ENCODE measurements at regions not wholly inside any gene's neighbourhood (a gene's known extent, or its start where the extent isn't known, plus 50 kb on each side); places are given as distances from the start of the nearest gene placed in this dataset.

DNA sequence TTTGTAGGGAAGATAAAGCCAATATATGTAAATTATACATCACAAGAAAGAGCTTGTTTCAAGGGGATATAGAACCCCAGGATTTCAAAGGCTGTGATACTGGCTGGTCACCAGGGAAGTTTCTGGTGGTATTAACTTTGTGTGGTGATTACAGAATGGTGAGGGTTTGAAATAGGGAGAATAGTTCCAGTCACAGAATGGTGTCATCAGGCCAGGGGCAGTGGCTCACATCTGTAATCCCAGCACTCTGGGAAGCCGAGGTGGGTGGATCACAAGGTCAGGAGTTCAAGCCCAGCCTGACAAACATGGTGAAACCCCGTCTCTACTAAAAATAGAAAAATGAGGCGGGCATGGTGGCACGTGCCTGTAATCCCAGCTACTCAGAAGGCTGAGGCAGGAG lies 183.8 kb upstream of the XYLT1 start:
- TF ChIP-seq, protein P1, sequence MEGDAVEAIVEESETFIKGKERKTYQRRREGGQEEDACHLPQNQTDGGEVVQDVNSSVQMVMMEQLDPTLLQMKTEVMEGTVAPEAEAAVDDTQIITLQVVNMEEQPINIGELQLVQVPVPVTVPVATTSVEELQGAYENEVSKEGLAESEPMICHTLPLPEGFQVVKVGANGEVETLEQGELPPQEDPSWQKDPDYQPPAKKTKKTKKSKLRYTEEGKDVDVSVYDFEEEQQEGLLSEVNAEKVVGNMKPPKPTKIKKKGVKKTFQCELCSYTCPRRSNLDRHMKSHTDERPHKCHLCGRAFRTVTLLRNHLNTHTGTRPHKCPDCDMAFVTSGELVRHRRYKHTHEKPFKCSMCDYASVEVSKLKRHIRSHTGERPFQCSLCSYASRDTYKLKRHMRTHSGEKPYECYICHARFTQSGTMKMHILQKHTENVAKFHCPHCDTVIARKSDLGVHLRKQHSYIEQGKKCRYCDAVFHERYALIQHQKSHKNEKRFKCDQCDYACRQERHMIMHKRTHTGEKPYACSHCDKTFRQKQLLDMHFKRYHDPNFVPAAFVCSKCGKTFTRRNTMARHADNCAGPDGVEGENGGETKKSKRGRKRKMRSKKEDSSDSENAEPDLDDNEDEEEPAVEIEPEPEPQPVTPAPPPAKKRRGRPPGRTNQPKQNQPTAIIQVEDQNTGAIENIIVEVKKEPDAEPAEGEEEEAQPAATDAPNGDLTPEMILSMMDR (IDR thresholded peaks at IDR 0.05 in 4 of 5, conservative IDR thresholded peaks at IDR 0.05 in 1 of 5) = no peak
- no peak for TF ChIP-seq POLR2A (IDR thresholded peaks at IDR 0.05)
